IMR-90 (cell line): ENCODE measurements at regions not wholly inside any gene's neighbourhood (a gene's known extent, or its start where the extent isn't known, plus 50 kb on each side); places are given as distances from the start of the nearest gene placed in this dataset.

ENCODE experiments used
- ATAC-seq: fragments of 200-7000 bp; cut with Tn5 transposase; 2 replicates; pipeline ENCODE4 v1.9.1; 2020; ENCODE audit warnings: low read depth, mild to moderate bottlenecking, moderate library complexity
- BruUV-seq: library from RNA; stranded (reverse); fragments of 400-500 nt; replicated peaks from 2 replicates; lab custom pipeline; 2021; lab: Mats Ljungman, UMichigan
- CTCF ChIA-PET: fragments of 300-600 bp; formaldehyde crosslinking; extraction: SDS; loops from one replicate; lab custom pipeline; 2021; ENCODE audit warnings: antibody characterized with exemption; lab: Yijun Ruan, JAX
- POLR2A ChIA-PET: fragments of 300-600 bp; sonication (Branson Sonifier 250); formaldehyde crosslinking; loops from one replicate; lab custom pipeline; 2022; ENCODE audit warnings: antibody characterized with exemption; ENCODE audit not compliant: unreplicated experiment; lab: Charles Lee
- DNase-seq: peaks from one replicate; pipeline ENCODE4 v3.0.0; 2013
- H2AFZ ChIP-seq: replicated peaks from 2 replicates; pipeline ENCODE3; 2013; ENCODE audit warnings: low read length, mild to moderate bottlenecking; ENCODE audit not compliant: poor library complexity
- H2AK5ac ChIP-seq: 2 replicates; pipeline ENCODE4 v1.6.1; 2013; ENCODE audit warnings: low read depth, low read length, inconsistent platforms
- H2AK9ac ChIP-seq: replicated peaks from 2 replicates; pipeline ENCODE3; 2013; ENCODE audit warnings: mild to moderate bottlenecking, low read depth, low read length, moderate library complexity; ENCODE audit not compliant: poor library complexity
- H2BK120ac ChIP-seq: 2 replicates; pipeline ENCODE4 v1.6.1; 2013; ENCODE audit warnings: low read depth, low read length, inconsistent platforms
- H2BK15ac ChIP-seq: 3 replicates; pipeline ENCODE4 v1.6.1; 2013; ENCODE audit warnings: low read depth, low read length, inconsistent platforms
- H2BK20ac ChIP-seq: 2 replicates; pipeline ENCODE4 v1.6.1; 2013; ENCODE audit warnings: low read depth, mild to moderate bottlenecking, inconsistent platforms, low read length, moderate library complexity
- H2BK5ac ChIP-seq: 2 replicates; pipeline ENCODE4 v1.6.1; 2013; ENCODE audit warnings: mild to moderate bottlenecking, low read depth, low read length, inconsistent platforms; ENCODE audit not compliant: poor library complexity, severe bottlenecking
- H3K14ac ChIP-seq: replicated peaks from 2 replicates; pipeline ENCODE4 v1.6.1; 2013; ENCODE audit warnings: low read depth, low read length, inconsistent platforms
- H3K18ac ChIP-seq: 2 replicates; pipeline ENCODE4 v1.6.1; 2013; ENCODE audit warnings: low read depth, low read length, control low read depth
- H3K23ac ChIP-seq: 2 replicates; pipeline ENCODE4 v1.6.1; 2013; ENCODE audit warnings: low read depth, low read length, inconsistent platforms
- H3K27ac ChIP-seq: 2 replicates; pipeline ENCODE4 v1.5.1; 2013; ENCODE audit warnings: mild to moderate bottlenecking, control low read depth, low read length; ENCODE audit not compliant: insufficient read depth
- H3K27me3 ChIP-seq: 2 replicates; pipeline ENCODE4 v1.6.1; 2013; ENCODE audit warnings: low read length; ENCODE audit not compliant: control insufficient read depth, insufficient read depth
- H3K36me3 ChIP-seq: 2 replicates; pipeline ENCODE4 v1.6.1; 2013; ENCODE audit warnings: low read length, mixed read lengths; ENCODE audit not compliant: control insufficient read depth, insufficient read depth
- H3K4ac ChIP-seq: 2 replicates; pipeline ENCODE4 v1.6.1; 2013; ENCODE audit warnings: low read depth, low read length, inconsistent platforms
- H3K4me1 ChIP-seq: 2 replicates; pipeline ENCODE4 v1.6.1; 2013; ENCODE audit warnings: low read length, mixed read lengths; ENCODE audit not compliant: control insufficient read depth, insufficient read depth
- H3K4me2 ChIP-seq: 2 replicates; pipeline ENCODE4 v1.6.1; 2013; ENCODE audit warnings: low read depth, mild to moderate bottlenecking, control low read depth, low read length, moderate library complexity
- H3K4me3 ChIP-seq: 2 replicates; pipeline ENCODE4 v1.5.1; 2013; ENCODE audit warnings: low read depth, mild to moderate bottlenecking, control low read depth, low read length, moderate library complexity; ENCODE audit not compliant: insufficient read depth
- H3K56ac ChIP-seq: 2 replicates; pipeline ENCODE4 v1.6.1; 2013; ENCODE audit warnings: low read length, inconsistent platforms; ENCODE audit not compliant: insufficient read depth; ENCODE audit errors: extremely low read depth
- H3K79me1 ChIP-seq, 2 experiments: 2 replicates each; pipeline ENCODE4 v1.6.1; 2013; ENCODE audit warnings: low read length in 2 of 2, inconsistent platforms in 1 of 2, low read depth in 1 of 2
- H3K9ac ChIP-seq: 2 replicates; pipeline ENCODE4 v1.6.1; 2013; ENCODE audit warnings: low read depth, low read length, control low read depth
- H3K9me1 ChIP-seq: 2 replicates; pipeline ENCODE4 v1.6.1; 2013; ENCODE audit warnings: low read length, inconsistent platforms; ENCODE audit not compliant: insufficient read depth
- H3K9me3 ChIP-seq: 2 replicates; pipeline ENCODE4 v1.6.1; 2013; ENCODE audit warnings: low read length; ENCODE audit not compliant: control insufficient read depth, insufficient read depth
- H4K20me1 ChIP-seq: 2 replicates; pipeline ENCODE4 v1.6.1; 2013; ENCODE audit warnings: low read length, inconsistent platforms; ENCODE audit not compliant: insufficient read depth
- H4K5ac ChIP-seq: 2 replicates; pipeline ENCODE4 v1.6.1; 2013; ENCODE audit warnings: mild to moderate bottlenecking, low read depth, low read length, control low read depth
- H4K8ac ChIP-seq, 2 experiments: 2 replicates each; pipeline ENCODE4 v1.6.1; 2013; ENCODE audit warnings: low read depth in 2 of 2, low read length in 2 of 2, control low read depth in 1 of 2, inconsistent platforms in 1 of 2
- H4K91ac ChIP-seq: 2 replicates; pipeline ENCODE4 v1.6.1; 2013; ENCODE audit warnings: low read depth, low read length, inconsistent platforms; ENCODE audit not compliant: insufficient read depth
- BHLHE40 ChIP-seq: fragments of 150-350 bp; IDR thresholded peaks from 2 replicates; pipeline ENCODE4 v1.6.1; 2016; ENCODE audit warnings: mild to moderate bottlenecking, low read depth, low read length
- CEBPB ChIP-seq: IDR thresholded peaks from 2 replicates; pipeline ENCODE4 v1.6.1; 2012; ENCODE audit warnings: low read depth, low read length, improper control_type of control experiment
- CHD1 ChIP-seq: IDR thresholded peaks from 2 replicates; pipeline ENCODE4 v1.6.1; 2012; ENCODE audit warnings: low read depth, low read length, improper control_type of control experiment
- FOS ChIP-seq: fragments of 150-350 bp; IDR thresholded peaks from 2 replicates; pipeline ENCODE4 v1.6.1; 2016; ENCODE audit warnings: low read depth, low read length
- MAFK ChIP-seq: IDR thresholded peaks from 2 replicates; pipeline ENCODE4 v1.6.1; 2012; ENCODE audit warnings: low read depth, low read length, improper control_type of control experiment
- MAZ ChIP-seq: IDR thresholded peaks from 2 replicates; pipeline ENCODE4 v1.6.1; 2012; ENCODE audit warnings: low read depth, mild to moderate bottlenecking, low read length, improper control_type of control experiment, moderate library complexity, borderline replicate concordance
- MXI1 ChIP-seq: IDR thresholded peaks from 2 replicates; pipeline ENCODE4 v1.6.1; 2012; ENCODE audit warnings: low read depth, mild to moderate bottlenecking, low read length, moderate library complexity, borderline replicate concordance
- NFE2L2 ChIP-seq: fragments of 150-350 bp; IDR thresholded peaks from 2 replicates; pipeline ENCODE4 v1.6.1; 2016; ENCODE audit warnings: low read depth, mild to moderate bottlenecking, low read length
- POLR2A ChIP-seq: IDR thresholded peaks from 2 replicates; pipeline ENCODE4 v1.6.1; 2012; ENCODE audit warnings: mild to moderate bottlenecking, low read depth, low read length
- RAD21 ChIP-seq: IDR thresholded peaks from 2 replicates; pipeline ENCODE4 v1.6.1; 2012; ENCODE audit warnings: low read length, improper control_type of control experiment
- RCOR1 ChIP-seq: IDR thresholded peaks from 2 replicates; pipeline ENCODE4 v1.6.1; 2012; ENCODE audit warnings: mild to moderate bottlenecking, low read length, improper control_type of control experiment; ENCODE audit not compliant: insufficient replicate concordance
- RFX5 ChIP-seq: IDR thresholded peaks from 2 replicates; pipeline ENCODE4 v1.8.0; 2012; ENCODE audit warnings: low read depth, mild to moderate bottlenecking, low read length, moderate library complexity
- SMC3 ChIP-seq: fragments of 150-350 bp; IDR thresholded peaks from 2 replicates; pipeline ENCODE4 v1.6.1; 2016; ENCODE audit warnings: low read depth, mild to moderate bottlenecking, antibody characterized with exemption, low read length, moderate library complexity
- USF2 ChIP-seq: fragments of 150-350 bp; IDR thresholded peaks from 2 replicates; pipeline ENCODE4 v1.6.1; 2017; ENCODE audit warnings: mild to moderate bottlenecking, antibody characterized with exemption, low read length, low read depth
- WGBS, 2 experiments: methylation state at CpG; one replicate each; pipeline versions ENCODE4 v1.1.5 to v1.1.7; 2013; ENCODE audit warnings: missing lambda C conversion rate in 2 of 2; ENCODE audit not compliant: insufficient read length in 1 of 2; ENCODE audit errors: extremely low coverage in 2 of 2; 5-methylcytosine and 5-hydroxymethylcytosine counted together
- dilution Hi-C: fragments of 300-500 bp; cut with HindIII; formaldehyde crosslinking; loops from one replicate; pipeline ENCODE4 v1.14.3; 2018; ENCODE audit warnings: low sequenced_read_pairs; ENCODE audit not compliant: unreplicated experiment
- in situ Hi-C: fragments of 300-500 bp; cut with MboI; formaldehyde crosslinking; loops from 3 replicates; pipeline ENCODE4 v1.14.3; 2019; ENCODE audit warnings: low sequenced_read_pairs, inconsistent platforms, mixed read lengths
- intact Hi-C: fragments of 100-400 bp; cut with micrococcal nuclease; formaldehyde crosslinking; loops from 2 replicates; pipeline ENCODE4 v1.10.0; 2022
- TF ChIP-seq, protein P1 (sequence below): conservative IDR thresholded peaks from 2 replicates; pipeline ENCODE4 v1.5.1; 2012; ENCODE audit warnings: mild to moderate bottlenecking, low read depth, low read length, improper control_type of control experiment
- TF ChIP-seq, protein P2 (sequence below): fragments of 150-350 bp; IDR thresholded peaks from 2 replicates; pipeline ENCODE4 v1.6.1; 2016; ENCODE audit warnings: low read depth, mild to moderate bottlenecking, low read length, moderate library complexity, borderline replicate concordance

- dilution Hi-C loops = no loop called here
- no peaks in the 10 kb centered on the region for H4K20me1 ChIP-seq
- intact Hi-C loops = no loop called here
- no peaks in the 10 kb centered on the region for H3K9me1 ChIP-seq
- H3K4ac ChIP-seq = no peak overlapping the region
- no peak overlapping the region for H2BK20ac ChIP-seq
- ATAC-seq (no peak), DNase-seq (no peak)
- H4K5ac ChIP-seq = no peak overlapping the region
- H4K91ac ChIP-seq = no peak overlapping the region
- H3K27ac ChIP-seq = no peak overlapping the region
- no peak overlapping the region for H3K14ac ChIP-seq
- CTCF ChIA-PET = no interaction called here
- no peaks in the 10 kb centered on the region for H3K79me1 ChIP-seq
- no peak overlapping the region for H4K8ac ChIP-seq
- H2AK9ac ChIP-seq = no peak overlapping the region
- H2BK120ac ChIP-seq = no peak overlapping the region
- BruUV-seq = no TSS peak
- TF ChIP-seq CHD1 = no peak
- TF ChIP-seq SMC3 = no peak
- no peak for TF ChIP-seq USF2
- TF ChIP-seq NFE2L2 = no peak
- no peak for TF ChIP-seq MAFK
- no peak for TF ChIP-seq RFX5
- TF ChIP-seq BHLHE40 = no peak
- TF ChIP-seq FOS = no peak
- no peak for TF ChIP-seq RCOR1
- no peak for TF ChIP-seq POLR2A
- TF ChIP-seq MAZ = no peak
- no peak for TF ChIP-seq RAD21
- TF ChIP-seq MXI1 = no peak
- TF ChIP-seq, protein P1, sequence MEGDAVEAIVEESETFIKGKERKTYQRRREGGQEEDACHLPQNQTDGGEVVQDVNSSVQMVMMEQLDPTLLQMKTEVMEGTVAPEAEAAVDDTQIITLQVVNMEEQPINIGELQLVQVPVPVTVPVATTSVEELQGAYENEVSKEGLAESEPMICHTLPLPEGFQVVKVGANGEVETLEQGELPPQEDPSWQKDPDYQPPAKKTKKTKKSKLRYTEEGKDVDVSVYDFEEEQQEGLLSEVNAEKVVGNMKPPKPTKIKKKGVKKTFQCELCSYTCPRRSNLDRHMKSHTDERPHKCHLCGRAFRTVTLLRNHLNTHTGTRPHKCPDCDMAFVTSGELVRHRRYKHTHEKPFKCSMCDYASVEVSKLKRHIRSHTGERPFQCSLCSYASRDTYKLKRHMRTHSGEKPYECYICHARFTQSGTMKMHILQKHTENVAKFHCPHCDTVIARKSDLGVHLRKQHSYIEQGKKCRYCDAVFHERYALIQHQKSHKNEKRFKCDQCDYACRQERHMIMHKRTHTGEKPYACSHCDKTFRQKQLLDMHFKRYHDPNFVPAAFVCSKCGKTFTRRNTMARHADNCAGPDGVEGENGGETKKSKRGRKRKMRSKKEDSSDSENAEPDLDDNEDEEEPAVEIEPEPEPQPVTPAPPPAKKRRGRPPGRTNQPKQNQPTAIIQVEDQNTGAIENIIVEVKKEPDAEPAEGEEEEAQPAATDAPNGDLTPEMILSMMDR = no peak
- TF ChIP-seq CEBPB = no peak
- TF ChIP-seq, protein P2, sequence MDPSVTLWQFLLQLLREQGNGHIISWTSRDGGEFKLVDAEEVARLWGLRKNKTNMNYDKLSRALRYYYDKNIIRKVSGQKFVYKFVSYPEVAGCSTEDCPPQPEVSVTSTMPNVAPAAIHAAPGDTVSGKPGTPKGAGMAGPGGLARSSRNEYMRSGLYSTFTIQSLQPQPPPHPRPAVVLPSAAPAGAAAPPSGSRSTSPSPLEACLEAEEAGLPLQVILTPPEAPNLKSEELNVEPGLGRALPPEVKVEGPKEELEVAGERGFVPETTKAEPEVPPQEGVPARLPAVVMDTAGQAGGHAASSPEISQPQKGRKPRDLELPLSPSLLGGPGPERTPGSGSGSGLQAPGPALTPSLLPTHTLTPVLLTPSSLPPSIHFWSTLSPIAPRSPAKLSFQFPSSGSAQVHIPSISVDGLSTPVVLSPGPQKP = no peak
- WGBS, 2 experiments = no CpG with 5 or more reads among the region's 2 CpGs
- H3K4me2 ChIP-seq = no peak overlapping the region
- H3K18ac ChIP-seq = no peak overlapping the region
- no peaks in the 10 kb centered on the region for H3K4me1 ChIP-seq
- no peak overlapping the region for H3K23ac ChIP-seq
- no peaks in the 10 kb centered on the region for H3K36me3 ChIP-seq
- in situ Hi-C loops = no loop called here
- H2AK5ac ChIP-seq = no peak overlapping the region
- H2BK15ac ChIP-seq = no peak overlapping the region
- H3K27me3 ChIP-seq = peaks cover 4% of the 10 kb centered on the region; the same call in 1 of the 2 replicates
- H2BK5ac ChIP-seq = no peak overlapping the region
- no peak overlapping the region for H3K56ac ChIP-seq
- no peak overlapping the region for H3K4me3 ChIP-seq
- H3K9ac ChIP-seq = no peak overlapping the region
- POLR2A ChIA-PET = no interaction called here
- H3K9me3 ChIP-seq = no peaks in the 10 kb centered on the region
- H2AFZ ChIP-seq = no peak overlapping the region
Observed at GRCh38 chr3:23071296-23071695, 131.8 kb upstream of the UBE2E2 start.
